HK-2 (cell line): ENCODE measurements at regions not wholly inside any gene's neighbourhood (a gene's known extent, or its start where the extent isn't known, plus 50 kb on each side); places are given as distances from the start of the nearest gene placed in this dataset.
"Not testable (repeated sequence)": the region's sequence is repeated elsewhere in the genome, so short reads cannot be mapped to it uniquely, and the experiment has no call there.

ENCODE experiments used
- DNase-seq: peaks from one replicate; pipeline ENCODE4 v3.0.0-alpha.2; 2018; ENCODE audit not compliant: unreplicated experiment

DNA sequence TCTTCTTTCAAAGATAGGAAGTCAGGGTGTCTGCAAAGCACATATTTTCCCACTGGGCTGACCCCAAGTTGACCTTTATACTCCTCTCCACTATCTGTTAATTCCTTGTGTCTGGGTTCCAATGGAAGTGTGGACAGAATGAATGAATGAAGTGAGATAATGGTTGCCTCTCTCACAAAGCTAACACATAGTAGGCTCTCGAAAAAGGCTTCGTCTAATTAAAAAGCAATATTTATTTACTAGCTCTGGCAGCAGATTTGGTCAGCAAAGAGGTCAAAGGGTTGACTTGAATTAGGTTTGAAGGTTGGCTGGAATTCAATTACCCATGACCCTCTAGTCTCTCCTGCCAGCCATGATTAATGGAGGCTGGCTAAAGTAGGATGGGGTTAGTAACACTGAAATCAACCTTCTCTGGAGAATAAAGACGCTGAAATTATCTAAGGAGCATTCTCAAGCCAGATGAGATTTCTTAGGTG, 280.3 kb upstream of the KLF3 start:
- no peak for DNase-seq

DNA sequence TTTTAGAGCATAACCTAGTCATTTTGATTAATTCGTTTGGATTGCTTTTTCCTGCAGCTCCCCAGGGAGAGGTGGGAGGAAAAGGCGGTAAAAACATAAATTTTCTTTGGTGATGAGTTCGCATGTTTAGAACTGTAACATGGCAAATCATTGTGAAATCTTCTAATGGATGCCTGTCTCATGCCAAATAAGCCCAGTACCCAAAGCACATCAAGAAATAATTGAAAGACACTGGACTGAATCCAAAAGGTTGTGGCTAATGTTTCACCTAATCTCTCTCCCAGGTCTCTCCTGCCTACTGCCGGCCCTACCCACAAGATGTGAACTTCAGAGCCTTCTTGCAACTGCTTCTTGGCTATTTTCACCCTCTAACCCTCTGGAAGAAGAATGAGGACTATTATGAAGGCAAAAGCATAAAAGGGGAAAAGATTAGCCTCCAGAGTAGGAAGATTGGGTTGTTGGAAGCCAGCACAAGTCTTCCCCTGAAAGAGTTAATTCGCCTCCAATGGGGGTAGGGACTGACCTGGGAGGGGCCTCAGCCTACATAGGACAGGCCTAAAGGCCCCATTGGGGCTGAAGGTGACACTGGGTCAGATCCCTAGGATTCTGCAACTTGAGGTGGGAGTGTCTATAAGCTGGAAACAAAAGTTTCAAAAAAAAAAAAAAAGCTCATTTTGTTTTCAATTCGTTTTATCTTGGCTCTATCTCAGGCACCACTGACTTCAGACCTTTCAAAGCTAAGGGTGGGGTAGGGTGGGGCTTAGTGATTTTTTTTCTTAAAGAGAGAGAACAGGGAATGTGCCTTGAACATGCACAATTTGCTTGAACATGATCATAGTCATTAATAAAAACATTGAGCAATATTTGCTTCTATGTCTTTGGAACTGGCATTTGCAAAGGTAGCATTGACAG, 278.6 kb upstream of the KLF3 start:
- peak; percentile 25 for DNase-seq

- no peak for DNase-seq
Measured at GRCh38 chr4:38386005-38386551, 277.9 kb upstream of the KLF3 start.

- DNase-seq: no peak
Measured at GRCh38 chr4:38386654-38387188, 277.3 kb upstream of the KLF3 start.

- DNase-seq: peak; percentile 9
Measured at GRCh38 chr4:38387348-38387747, 276.7 kb upstream of the KLF3 start.

DNA sequence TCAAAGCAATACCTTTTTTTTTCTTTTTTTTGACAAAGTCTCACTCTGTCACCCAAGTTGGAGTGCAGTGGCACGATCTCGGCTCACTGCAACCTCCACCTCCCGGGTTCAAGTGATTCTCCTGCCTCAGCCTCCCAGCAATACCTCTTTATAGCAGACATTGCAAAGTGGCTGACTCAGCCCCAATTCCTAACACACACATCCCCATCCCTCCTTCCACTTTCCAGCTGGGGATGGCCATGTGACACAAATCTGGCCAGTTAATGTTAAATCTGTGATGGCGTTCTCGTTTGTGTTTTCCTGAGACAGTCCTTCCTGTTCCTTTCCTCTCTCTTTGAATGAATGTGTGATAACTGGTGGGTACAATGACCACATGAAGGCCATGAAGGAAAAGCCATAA, 276.2 kb upstream of the KLF3 start:
- DNase-seq: peak; percentile 32

DNA sequence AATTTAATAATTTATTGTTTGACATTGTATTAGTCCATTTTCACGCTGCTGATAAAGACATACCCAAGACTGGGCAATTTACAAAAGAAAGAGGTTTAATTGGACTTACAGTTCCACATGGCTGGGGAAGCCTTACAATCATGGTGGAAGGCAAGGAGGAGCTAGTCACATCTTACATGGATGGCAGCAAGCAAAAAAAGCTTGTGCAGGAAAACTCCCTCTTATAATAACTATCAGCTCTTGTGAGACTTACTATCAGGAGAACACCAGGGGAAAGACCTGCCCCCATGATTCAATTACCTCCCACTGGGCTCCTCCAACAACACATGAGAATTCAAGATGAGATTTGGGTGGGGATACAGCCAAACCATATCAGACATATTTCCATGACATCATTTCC, 275.1 kb upstream of the KLF3 start:
- DNase-seq: not testable (repeated sequence)

DNA sequence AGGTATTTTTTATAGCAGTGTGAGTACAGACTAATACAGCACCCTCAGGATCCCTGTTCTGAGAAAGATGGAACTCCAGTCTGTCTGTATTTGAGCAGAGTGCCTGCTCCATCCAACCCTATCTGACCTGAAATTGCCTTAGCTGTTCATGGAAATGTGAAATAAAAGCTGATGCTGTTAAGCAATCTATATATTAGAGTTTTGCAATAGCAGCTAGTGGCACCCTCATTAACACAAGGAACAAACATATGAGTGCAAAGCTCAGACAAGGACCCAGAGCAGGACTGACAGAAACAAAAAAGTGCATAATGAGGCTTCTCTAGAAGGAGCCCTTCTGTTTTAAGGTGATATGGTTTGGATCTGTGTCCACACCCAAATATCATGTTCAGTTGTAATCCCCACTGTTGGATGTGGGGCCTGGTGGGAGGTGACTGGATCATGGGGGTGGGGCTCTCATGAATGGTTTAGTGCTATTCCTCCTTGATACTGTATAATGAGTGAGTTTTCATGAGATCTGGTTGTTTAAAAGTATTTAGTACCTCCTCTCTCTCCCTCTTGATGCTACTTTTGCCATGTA, 272.9 kb upstream of the KLF3 start:
- no peak for DNase-seq

DNA sequence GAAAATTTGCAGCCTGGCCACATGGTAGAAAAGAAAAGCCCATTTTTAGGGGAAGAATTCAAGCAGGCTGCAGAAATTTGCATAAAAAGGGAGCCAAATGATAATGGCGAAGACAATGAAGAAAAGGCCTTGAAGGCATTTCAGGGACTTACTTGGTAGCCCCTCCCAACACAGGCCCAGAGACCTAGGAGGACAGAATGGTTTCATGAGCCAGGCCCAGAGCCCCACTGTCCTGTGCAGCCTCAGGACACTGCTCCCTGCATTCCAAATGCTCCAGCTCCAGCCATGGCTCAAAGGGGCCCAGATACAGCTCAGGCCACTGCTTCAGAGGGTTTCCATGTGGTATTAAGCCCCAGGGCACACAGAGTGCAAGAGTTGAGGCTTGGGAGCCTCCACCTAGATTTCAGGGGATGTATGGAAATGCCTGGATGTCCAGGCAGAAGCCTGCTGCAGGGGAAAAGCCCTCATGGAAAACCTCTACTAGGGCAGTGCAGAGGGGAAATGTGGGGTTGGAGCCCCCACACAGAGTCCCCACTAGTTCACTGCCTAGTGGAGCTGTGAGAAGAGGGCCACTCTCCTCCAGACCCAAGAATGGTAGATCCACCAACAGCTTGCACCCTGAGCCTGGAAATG, 271.7 kb upstream of the KLF3 start:
- DNase-seq: no peak

DNA sequence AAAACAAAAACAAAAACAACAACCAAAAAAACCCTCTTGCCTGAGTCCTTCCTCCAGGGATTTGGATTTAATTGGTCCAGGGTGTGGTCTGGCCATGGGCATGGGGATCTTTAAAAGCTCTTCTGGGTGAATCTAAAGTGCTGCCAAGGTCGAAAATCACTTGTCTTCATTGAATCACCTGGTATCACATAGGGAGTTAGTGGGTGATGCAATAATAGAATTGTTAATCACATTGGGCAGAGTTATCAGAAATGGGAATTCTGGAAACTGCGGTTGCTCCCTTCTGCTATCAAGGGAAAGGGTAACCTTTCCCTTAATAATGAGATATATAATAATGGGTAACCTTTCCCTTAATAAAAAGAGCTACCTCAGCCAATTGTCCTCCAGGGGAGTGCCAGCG, 267.9 kb upstream of the KLF3 start:
- DNase-seq: no peak

GRCh38 chr4:38396845-38397547, 267.0 kb upstream of the KLF3 start:
- DNase-seq: no peak

DNA sequence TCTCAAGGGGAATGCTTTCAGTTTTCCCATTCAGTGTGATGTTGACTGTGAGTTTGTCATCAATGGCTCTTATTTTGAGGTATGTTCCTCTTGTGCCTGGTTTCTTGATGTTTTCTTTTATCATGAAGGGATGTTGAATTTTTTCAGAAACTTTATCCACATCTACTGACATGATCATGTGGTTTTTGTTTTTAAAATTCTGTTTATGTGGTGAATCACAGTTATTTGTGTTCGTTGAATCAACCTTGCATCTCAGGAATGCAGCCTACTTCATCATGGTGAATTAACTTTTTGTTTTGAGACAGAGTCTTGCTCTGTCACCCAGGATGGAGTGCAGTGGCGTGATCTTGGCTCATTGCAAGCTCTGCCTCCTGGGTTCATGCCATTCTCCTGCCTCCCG, 263.1 kb upstream of the KLF3 start:
- DNase-seq: no peak

DNA sequence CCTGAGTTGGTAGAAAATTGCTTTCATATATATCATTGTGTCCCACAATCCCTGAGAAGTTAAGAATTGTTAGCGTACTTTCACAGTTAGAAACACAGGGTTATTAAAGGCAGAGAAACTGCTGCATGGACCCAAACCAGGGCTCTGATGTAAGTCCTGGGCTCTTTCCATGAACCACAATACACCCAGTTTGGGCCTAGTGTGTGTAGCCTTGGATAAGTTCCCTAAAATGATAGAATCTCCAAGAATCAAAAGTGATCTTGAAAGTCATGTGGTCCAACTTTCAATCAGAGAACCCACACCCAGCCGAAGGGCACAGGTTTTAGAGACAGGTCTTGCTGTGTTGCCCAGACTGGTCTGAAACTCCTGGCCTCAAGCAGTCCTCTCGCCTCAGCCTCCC, 257.8 kb upstream of the KLF3 start:
- no peak for DNase-seq

DNA sequence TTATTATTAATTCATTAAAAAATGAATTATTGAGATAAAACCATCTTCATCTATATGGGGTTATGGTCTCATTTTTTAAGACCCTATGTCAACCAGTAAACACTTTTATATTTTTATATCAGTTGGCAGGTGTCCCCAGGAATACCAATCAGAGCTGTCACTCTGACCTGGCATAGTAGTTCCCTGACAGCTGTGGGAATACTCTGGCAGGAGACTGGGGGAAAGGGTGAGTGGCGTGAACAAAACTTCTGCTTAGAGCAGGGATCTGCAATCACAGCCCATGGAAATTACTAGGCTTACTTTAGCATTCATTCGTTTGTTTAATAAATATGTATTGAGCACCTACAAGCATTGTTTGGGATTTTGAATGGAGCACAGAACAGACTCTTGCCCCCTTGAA, 254.1 kb upstream of the KLF3 start:
- no peak for DNase-seq

DNA sequence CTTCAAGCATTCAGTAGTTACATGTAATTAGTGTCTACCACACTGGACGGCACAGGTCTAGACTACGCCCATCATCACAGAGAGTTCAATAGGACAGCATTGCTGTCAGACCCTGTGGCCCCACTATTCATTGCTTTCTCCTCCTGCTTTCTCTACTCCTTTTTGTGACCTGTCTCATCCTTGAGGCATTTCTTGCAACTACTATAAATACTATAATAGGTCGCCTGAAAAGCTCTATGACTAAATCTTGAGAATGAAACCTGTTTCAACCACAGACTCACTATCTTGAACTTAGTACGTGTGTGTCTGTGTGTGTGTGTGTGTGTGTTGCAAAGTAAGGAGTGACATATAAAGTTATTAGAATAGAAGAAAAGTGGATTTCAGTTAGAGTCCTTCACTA, 252.9 kb upstream of the KLF3 start:
- no peak for DNase-seq

- no peak for DNase-seq
Measured at GRCh38 chr4:38411981-38412536, 251.9 kb upstream of the KLF3 start.

- DNase-seq: no peak
Measured at GRCh38 chr4:38413524-38414341, 250.3 kb upstream of the KLF3 start.

GRCh38 chr4:38414410-38414809, 249.6 kb upstream of the KLF3 start:
- DNase-seq: no peak

DNA sequence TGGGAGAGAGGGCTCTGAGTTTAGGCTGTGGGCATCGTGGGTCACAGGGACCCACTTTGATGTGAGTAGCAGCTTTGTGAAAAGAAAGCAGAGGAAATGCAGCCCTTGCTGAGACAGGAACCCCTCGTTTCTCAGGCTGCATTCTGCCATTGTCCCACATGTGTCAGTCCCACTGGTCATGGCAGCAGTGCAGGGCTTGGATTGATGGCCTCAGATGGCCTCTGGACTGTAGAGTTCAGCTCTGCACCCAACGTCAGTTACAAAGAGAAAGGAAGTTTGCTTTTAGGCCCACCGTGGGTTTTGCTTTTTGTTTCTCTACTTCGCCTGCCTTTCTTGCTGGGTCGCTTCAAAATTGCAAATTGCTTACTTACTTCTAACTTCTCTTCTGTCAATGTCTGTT, 248.3 kb upstream of the KLF3 start:
- DNase-seq: no peak

DNA sequence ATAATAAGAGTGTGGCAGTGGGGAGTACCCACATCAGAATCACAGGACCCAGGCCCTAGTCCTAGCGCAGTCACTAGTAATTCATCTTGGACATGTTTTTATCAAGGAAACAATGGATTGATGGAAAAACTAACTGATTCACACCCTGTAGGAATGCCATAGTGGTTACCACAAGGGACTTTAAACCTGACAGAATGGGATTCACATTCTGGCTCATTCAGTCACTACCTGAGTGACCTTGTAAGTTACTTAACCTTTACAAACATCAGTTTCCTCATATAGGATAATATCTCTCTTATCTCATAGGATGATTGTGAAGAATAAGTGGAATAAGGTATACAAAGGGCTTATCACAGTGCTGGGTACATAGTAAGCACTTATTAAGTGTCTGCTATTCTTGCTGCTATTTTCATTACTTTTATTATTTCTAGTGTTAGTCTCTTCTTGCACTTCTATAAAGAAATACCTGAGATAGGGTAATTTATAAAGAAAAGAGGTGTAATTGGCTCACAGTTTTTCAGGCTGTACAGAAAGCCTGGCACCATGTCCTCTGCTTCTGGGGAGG, 247.5 kb upstream of the KLF3 start:
- no peak for DNase-seq
